GM20431 (cell line): ENCODE measurements at regions not wholly inside any gene's neighbourhood (a gene's known extent, or its start where the extent isn't known, plus 50 kb on each side); places are given as distances from the start of the nearest gene placed in this dataset.
"Not testable (repeated sequence)": the region's sequence is repeated elsewhere in the genome, so short reads cannot be mapped to it uniquely, and the experiment has no call there.

ENCODE experiments used
- in situ Hi-C: fragments of 300-500 bp; cut with MseI, MboI; formaldehyde crosslinking; loops from one replicate; pipeline ENCODE4 v1.15.0; 2020; ENCODE audit warnings: low sequenced_read_pairs; ENCODE audit not compliant: unreplicated experiment

- in situ Hi-C loops, result no loop called here
Measured at GRCh38 chr13:44854313-44855060, 134.8 kb downstream of the NUFIP1 start.

DNA sequence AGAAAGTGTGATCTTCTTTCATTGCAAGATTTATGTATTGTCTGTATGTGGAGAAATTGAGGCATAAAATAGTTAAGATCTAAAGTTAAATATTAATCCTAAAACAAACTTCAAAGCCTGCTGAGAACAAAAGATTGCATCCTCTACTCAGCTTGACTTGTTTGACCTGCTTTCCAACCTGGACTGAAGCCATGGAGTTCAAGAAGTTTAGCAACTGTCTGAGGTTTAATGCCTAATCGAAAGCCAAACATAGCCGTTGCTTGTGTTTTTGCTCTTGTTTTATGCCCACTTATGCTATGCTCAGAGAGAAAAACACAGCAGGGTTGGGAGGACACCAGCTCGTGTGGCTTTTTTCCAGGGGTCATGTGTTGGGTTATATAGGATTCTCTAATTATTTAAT lies 135.6 kb downstream of the NUFIP1 start:
- in situ Hi-C loops, result no loop called here

DNA sequence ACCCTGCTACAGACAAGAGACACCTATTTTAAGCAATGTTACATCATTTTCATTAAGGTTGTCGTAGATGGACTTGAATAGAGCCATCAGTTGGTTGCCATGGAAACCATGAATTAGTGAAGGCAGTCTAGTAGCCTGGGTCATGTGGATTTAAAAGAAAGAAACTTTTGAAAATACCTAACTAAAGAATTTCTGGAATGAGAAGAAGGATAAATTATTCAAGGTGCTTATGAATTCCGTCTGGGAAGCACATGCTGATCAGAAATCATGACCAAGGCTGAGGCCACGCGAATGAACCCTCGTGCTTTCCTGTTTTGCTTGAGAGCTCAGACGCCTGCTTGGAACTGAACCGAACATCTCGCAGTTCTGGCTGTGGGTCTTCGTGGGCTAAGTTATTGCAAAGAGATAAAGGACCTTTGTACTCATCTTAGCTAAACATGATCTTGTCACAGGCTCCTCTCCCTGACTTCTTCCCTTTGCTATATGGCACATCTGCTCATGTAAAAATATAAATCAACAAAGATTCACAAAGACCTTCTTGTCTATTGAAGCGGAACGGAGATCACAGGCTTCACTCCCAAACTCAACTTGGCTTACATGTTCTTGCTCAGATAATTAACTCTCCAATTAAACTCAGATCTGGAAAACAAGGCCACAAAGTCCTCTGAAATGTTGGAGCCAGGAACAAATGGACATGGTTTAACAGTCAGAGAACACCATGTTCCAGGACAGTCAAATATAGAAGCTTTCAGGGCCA lies 140.2 kb downstream of the NUFIP1 start:
- in situ Hi-C loops, result no loop called here

DNA sequence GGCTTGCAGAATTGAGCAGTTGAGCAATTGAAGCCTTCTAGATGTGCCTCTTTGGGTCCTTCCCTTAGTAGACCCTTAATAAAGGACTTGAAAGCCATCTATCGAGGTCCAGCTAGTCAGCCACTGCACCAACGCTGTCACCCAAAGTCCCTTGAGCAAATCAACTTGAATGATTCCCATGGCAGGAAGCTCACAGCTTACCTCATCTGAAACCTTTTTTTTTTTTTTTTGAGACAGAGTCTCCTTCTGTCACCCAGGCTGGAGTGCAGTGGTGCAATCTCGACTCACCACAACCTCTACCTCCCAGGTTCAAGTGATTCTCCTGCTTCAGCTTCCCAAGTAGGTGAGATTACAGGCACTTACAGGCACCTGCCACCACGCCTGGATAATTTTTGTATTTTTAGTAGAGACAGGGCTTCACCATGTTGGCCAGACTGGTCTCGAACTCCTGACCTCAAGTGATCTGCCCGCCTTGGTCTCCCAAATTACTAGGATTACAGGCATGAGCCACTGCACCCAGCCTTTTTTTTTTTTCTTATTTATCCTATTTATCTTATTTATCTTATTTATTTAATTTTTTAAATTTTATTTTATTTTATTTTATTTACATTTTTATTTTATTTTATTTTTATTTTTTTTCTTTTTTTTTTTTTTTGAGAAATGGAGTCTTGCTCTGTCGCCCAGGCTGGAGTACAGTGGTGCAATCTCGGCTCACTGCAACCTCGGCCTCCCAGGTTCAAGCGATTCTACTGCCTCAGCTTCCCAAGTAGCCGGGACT lies 143.8 kb downstream of the NUFIP1 start:
- in situ Hi-C loops, result not testable (repeated sequence)

GRCh38 chr13:44844786-44845185 lies 144.5 kb downstream of the NUFIP1 start:
- in situ Hi-C loops, result no loop called here

DNA sequence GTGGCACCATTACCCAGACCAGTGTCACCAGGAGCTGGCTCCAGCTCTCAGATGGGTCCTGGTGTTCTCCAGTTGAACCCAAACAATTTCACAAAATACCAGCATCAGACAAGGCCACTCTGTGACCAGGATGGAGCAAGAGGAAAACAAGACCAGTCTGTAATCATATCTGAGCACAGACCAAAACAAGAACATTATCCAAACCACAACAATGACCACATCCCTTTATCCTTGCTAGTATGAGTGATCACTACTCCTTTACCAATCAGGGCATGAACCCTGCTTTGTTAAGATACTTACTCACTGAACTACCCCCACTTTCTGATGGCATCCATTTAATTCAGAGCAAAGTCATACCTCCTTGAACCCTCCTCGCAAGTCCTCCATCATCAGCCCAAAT lies 145.9 kb downstream of the NUFIP1 start:
- in situ Hi-C loops, result no loop called here

GRCh38 chr13:44842158-44842557 lies 147.1 kb downstream of the NUFIP1 start:
- in situ Hi-C loops, result no loop called here

DNA sequence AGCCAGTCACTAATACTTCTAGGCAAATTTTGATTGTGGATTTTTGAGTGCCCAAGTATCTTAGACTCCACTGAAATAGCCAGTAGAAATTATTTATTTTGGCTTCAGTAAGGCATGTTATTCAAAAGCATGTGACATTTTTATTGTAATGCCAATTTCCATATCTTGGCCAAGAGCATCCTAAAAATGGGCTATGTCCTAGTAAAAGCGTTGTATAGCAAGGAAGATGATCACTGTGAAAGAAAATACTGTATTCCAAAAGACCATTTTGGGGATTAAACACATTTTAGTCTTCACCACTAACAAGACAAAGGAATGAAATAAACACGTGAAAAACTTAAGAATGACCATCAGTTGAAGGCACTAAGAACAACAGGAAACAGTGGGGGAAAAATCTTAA lies 149.1 kb downstream of the NUFIP1 start:
- in situ Hi-C loops, result no loop called here

- in situ Hi-C loops, result no loop called here
Measured at GRCh38 chr13:44837250-44837649, 152.0 kb downstream of the NUFIP1 start.

GRCh38 chr13:44834404-44834803 lies 154.9 kb downstream of the NUFIP1 start:
- in situ Hi-C loops, result no loop called here

DNA sequence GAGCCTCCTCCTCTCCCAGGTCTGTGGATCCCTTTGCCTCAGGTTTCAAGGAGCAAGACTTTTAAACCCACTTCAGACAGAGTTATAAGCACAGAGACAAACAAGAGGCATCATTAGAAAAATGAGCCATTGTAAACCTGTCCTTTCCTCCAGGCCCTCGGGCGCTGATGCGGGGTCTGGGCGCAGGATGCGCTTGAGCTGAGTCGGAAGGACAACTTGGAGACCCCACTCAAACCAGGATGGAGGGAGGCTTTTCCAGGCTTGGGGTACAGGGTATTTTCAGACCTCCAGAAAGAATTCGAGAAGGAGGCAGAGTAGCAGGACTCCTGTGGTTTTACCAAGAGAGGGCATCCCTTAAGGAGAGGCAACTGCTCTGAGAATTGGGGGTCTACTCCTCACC lies 155.6 kb downstream of the NUFIP1 start:
- in situ Hi-C loops, result no loop called here

- in situ Hi-C loops, result no loop called here
Measured at GRCh38 chr13:44833139-44833538, 156.1 kb downstream of the NUFIP1 start.

DNA sequence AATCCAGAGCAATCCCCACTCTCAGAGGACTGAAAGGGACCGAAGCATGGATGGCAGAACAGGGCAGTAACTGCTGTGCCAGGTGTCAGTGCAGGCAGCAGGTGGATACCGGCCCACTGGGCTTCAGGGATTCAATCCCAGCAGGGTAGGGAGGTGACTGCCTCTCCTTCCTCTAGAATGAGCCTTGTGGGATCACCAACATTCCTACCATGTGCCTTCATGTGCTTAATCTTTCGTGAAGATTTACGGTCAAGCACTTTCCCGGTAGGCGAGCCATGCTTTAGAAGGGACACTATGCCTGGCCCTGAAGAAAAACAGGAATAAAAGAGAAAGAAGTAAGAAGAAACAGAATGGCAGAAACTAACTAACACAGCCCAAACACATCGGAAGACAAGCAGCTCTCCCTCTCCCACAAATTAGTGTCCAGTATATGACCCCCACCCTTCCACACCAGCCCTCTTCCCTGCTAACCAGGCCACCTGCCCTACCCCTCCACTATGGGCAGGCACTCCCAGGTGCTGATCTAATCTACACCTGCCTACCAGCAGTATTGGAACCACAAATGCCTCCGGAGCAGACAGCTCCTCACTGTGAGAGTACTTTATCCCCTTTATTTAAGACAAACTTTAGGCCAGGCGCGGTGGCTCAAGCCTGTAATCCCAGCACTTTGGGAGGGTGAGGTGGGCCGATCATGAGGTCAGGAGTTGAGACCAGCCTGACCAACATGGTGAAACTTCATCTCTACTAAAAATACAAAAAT lies 162.5 kb downstream of the NUFIP1 start:
- in situ Hi-C loops, result no loop called here

DNA sequence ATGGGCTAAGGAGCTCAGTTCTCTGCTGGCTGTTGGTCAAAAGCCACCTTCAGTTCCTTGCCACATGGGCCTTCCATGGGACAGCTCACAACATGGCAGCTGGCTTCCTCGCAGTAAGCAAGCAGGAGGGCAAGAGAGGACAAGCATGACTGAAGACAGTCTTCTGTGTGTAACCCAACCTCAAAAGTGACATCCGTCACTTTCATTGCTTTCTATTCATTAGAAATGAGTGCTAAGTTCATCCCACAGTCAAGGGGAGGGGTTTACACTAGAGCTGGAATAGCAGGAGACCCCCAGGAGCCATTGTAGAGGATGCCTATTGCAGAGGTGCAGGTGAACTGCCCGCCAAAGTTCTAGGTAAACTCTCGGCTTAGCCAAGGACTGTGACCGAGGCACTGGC lies 163.3 kb downstream of the NUFIP1 start:
- in situ Hi-C loops, result no loop called here

- in situ Hi-C loops, result not testable (repeated sequence)
Measured at GRCh38 chr13:44823555-44823954, 165.7 kb downstream of the NUFIP1 start.

GRCh38 chr13:44822291-44822690 lies 167.0 kb downstream of the NUFIP1 start:
- in situ Hi-C loops, result no loop called here

DNA sequence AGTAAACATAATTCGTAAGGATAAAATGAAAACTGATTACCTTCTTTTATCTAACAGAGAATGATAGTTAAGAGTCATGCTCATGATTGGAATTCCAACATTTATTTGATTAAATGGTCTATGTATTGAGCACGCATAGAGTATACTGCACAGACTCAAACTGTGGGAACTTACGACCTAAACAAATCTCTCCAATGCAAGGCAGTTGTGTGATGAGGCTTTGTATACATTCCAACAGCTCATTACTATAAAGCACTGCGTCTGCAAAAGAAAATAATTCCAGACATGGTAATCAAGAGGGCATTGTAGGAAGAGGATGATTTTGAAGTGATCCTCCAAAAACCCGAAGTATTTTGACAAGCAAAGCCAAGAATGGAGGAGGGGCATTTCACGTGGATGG lies 169.5 kb downstream of the NUFIP1 start:
- in situ Hi-C loops, result no loop called here

DNA sequence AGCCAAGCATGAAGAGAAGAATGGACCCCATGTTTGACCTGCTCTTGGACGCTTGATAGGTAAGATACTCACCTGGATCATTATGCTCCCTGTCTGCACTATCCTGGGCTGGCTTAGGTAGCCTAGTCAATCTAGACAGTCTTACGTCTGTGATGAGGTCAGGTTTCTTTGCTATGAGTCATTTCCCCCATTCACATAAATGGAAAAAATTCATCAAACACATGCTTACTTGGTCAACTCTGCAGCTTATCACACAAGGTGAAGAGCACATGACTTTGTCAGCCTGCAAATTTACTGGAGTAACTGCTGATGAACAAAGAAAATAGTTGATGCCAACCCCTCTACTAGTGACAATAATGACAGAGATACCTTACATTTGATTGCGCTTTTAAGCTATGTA lies 170.0 kb downstream of the NUFIP1 start:
- in situ Hi-C loops, result no loop called here

DNA sequence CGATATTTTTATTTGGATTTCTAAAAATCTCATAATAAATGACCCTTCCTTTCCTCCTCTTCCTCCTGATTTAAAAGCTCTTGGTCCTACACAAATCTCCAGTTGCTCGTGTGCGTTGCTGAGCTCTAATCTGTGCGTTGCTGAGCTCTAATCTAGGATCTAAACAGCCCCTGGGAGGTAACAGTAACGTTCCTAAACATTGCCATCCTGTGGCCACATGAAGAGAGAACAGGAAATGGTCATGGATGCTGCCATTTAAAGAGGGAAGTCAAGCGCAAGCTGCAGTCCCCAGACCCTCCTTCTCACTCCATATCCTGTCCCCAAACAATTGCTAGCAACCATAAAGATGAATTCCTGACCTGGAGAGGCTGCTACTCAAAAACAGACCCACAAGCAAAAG lies 170.8 kb downstream of the NUFIP1 start:
- in situ Hi-C loops, result no loop called here

DNA sequence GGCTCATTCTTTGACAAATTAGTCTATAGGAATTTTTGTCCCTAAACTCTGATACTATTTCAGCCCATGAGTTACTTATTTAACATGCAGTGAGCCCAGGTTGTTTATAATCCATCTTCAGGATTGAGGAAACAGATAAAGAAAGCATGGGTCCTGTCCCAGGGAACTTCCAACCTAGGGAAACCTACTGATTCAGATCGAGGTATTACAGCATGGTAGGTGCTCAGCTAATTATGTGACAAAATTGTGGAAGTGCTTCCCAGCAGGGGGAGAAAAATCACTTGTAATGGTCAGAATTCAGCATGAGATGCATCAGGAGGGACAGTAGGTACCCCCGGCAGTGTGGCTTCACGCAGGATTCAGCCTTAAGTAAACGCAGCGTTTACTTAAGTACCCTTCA lies 171.3 kb downstream of the NUFIP1 start:
- in situ Hi-C loops, result no loop called here
